Stimulated activated memory B cell treated with anti-CD40 and anti-IgM and Interleukin-4, amounts not matched to agents 10 μg/mL and 1 μg/mL and 100 μg/mL, for 72 hours (primary cell): ENCODE measurements at regions not wholly inside any gene's neighbourhood (a gene's known extent, or its start where the extent isn't known, plus 50 kb on each side); places are given as distances from the start of the nearest gene placed in this dataset.
A peak's percentile ranks its signal among the peaks of the same experiment; 100 is the strongest.

Experiments
- ATAC-seq: fragments of 150-1000 bp; cut with Tn5 transposase; 2 replicates; pipeline ENCODE4 v1.10.0; 2021
- H3K27ac Mint-ChIP-seq: one replicate; pipeline ENCODE4 v1.8.0; 2022; ENCODE audit warnings: mild to moderate bottlenecking, mixed read lengths
- H3K27me3 Mint-ChIP-seq: one replicate; pipeline ENCODE4 v1.8.0; 2022; ENCODE audit warnings: mixed read lengths
- H3K36me3 Mint-ChIP-seq: one replicate; pipeline ENCODE4 v1.8.0; 2022; ENCODE audit warnings: mixed read lengths
- H3K4me1 Mint-ChIP-seq: one replicate; pipeline ENCODE4 v1.8.0; 2022; ENCODE audit warnings: mixed read lengths
- H3K4me3 Mint-ChIP-seq: one replicate; pipeline ENCODE4 v1.8.0; 2022; ENCODE audit warnings: mild to moderate bottlenecking, moderate library complexity, mixed read lengths
- H3K9me3 Mint-ChIP-seq: one replicate; pipeline ENCODE4 v1.8.0; 2022; ENCODE audit warnings: mixed read lengths

- H3K27ac Mint-ChIP-seq, result no peak overlapping the region
- no peaks in the 10 kb centered on the region for H3K9me3 Mint-ChIP-seq
- ATAC-seq, result peak; percentile 56
- H3K4me3 Mint-ChIP-seq, result no peak overlapping the region
- peaks cover 7% of the 10 kb centered on the region for H3K4me1 Mint-ChIP-seq
- H3K27me3 Mint-ChIP-seq, result no peaks in the 10 kb centered on the region
- H3K36me3 Mint-ChIP-seq, result no peaks in the 10 kb centered on the region
Measured at GRCh38 chr6:80480421-80481157, 374.1 kb downstream of the BCKDHB start.

- H3K27ac Mint-ChIP-seq, result no peak overlapping the region
- no peak for ATAC-seq
- H3K4me1 Mint-ChIP-seq, result peaks cover 7% of the 10 kb centered on the region
Measured at GRCh38 chr6:80478030-80478429, 371.6 kb downstream of the BCKDHB start.

GRCh38 chr6:80477591-80477990, 371.1 kb downstream of the BCKDHB start:
- Mint-ChIP-seq H3K27ac (no peak overlapping the region), H3K4me1 (peaks cover 7% of the 10 kb centered on the region), H3K36me3 (no peaks in the 10 kb centered on the region), H3K4me3 (no peak overlapping the region), H3K27me3 (no peaks in the 10 kb centered on the region), H3K9me3 (no peaks in the 10 kb centered on the region)
- no peak for ATAC-seq

More at GRCh38 chr6:80478030-80478429, 371.6 kb downstream of the BCKDHB start:
- Mint-ChIP-seq H3K27me3 (no peaks in the 10 kb centered on the region), H3K36me3 (no peaks in the 10 kb centered on the region), H3K4me3 (no peak overlapping the region), H3K9me3 (no peaks in the 10 kb centered on the region)

GRCh38 chr6:80472271-80472670, 365.8 kb downstream of the BCKDHB start:
- Mint-ChIP-seq H3K4me3 (no peak overlapping the region), H3K27me3 (no peaks in the 10 kb centered on the region), H3K27ac (no peak overlapping the region), H3K9me3 (no peaks in the 10 kb centered on the region), H3K36me3 (no peaks in the 10 kb centered on the region), H3K4me1 (no peaks in the 10 kb centered on the region)
- ATAC-seq, result no peak

- ATAC-seq, result no peak
- Mint-ChIP-seq H3K9me3 (no peaks in the 10 kb centered on the region), H3K27me3 (no peaks in the 10 kb centered on the region), H3K27ac (no peak overlapping the region), H3K4me3 (no peak overlapping the region), H3K36me3 (no peaks in the 10 kb centered on the region), H3K4me1 (no peaks in the 10 kb centered on the region)
Measured at GRCh38 chr6:80469977-80470376, 363.5 kb downstream of the BCKDHB start.

- no peaks in the 10 kb centered on the region for H3K27me3 Mint-ChIP-seq
- H3K4me3 Mint-ChIP-seq, result no peak overlapping the region
- H3K27ac Mint-ChIP-seq, result no peak overlapping the region
- H3K36me3 Mint-ChIP-seq, result no peaks in the 10 kb centered on the region
- no peaks in the 10 kb centered on the region for H3K4me1 Mint-ChIP-seq
- no peak for ATAC-seq
- H3K9me3 Mint-ChIP-seq, result no peaks in the 10 kb centered on the region
Measured at GRCh38 chr6:80468398-80468797, 361.9 kb downstream of the BCKDHB start.

GRCh38 chr6:80467408-80467807, 360.9 kb downstream of the BCKDHB start:
- ATAC-seq, result no peak
- H3K4me1 Mint-ChIP-seq, result no peaks in the 10 kb centered on the region
- H3K9me3 Mint-ChIP-seq, result no peaks in the 10 kb centered on the region
- no peak overlapping the region for H3K27ac Mint-ChIP-seq
- no peaks in the 10 kb centered on the region for H3K27me3 Mint-ChIP-seq
- no peaks in the 10 kb centered on the region for H3K36me3 Mint-ChIP-seq
- no peak overlapping the region for H3K4me3 Mint-ChIP-seq

- no peaks in the 10 kb centered on the region for H3K4me1 Mint-ChIP-seq
- no peak overlapping the region for H3K27ac Mint-ChIP-seq
- H3K36me3 Mint-ChIP-seq, result no peaks in the 10 kb centered on the region
- H3K9me3 Mint-ChIP-seq, result no peaks in the 10 kb centered on the region
- ATAC-seq, result no peak
- H3K27me3 Mint-ChIP-seq, result no peaks in the 10 kb centered on the region
- H3K4me3 Mint-ChIP-seq, result no peak overlapping the region
Measured at GRCh38 chr6:80466981-80467380, 360.5 kb downstream of the BCKDHB start.

GRCh38 chr6:80465513-80465912, 359.0 kb downstream of the BCKDHB start:
- H3K4me3 Mint-ChIP-seq, result no peak overlapping the region
- no peaks in the 10 kb centered on the region for H3K4me1 Mint-ChIP-seq
- no peak for ATAC-seq
- no peaks in the 10 kb centered on the region for H3K36me3 Mint-ChIP-seq
- H3K9me3 Mint-ChIP-seq, result no peaks in the 10 kb centered on the region
- H3K27me3 Mint-ChIP-seq, result no peaks in the 10 kb centered on the region
- H3K27ac Mint-ChIP-seq, result no peak overlapping the region

- Mint-ChIP-seq H3K36me3 (no peaks in the 10 kb centered on the region), H3K9me3 (no peaks in the 10 kb centered on the region), H3K27me3 (no peaks in the 10 kb centered on the region), H3K4me3 (no peak overlapping the region), H3K27ac (no peak overlapping the region), H3K4me1 (no peaks in the 10 kb centered on the region)
- ATAC-seq, result no peak
Measured at GRCh38 chr6:80464901-80465300, 358.4 kb downstream of the BCKDHB start.

- H3K4me1 Mint-ChIP-seq, result no peaks in the 10 kb centered on the region
- ATAC-seq, result no peak
- H3K27me3 Mint-ChIP-seq, result no peaks in the 10 kb centered on the region
- no peaks in the 10 kb centered on the region for H3K36me3 Mint-ChIP-seq
- H3K9me3 Mint-ChIP-seq, result no peaks in the 10 kb centered on the region
- H3K27ac Mint-ChIP-seq, result no peak overlapping the region
- H3K4me3 Mint-ChIP-seq, result no peak overlapping the region
Measured at GRCh38 chr6:80463197-80463596, 356.7 kb downstream of the BCKDHB start.

- no peak for ATAC-seq
- no peaks in the 10 kb centered on the region for H3K9me3 Mint-ChIP-seq
- H3K4me3 Mint-ChIP-seq, result no peak overlapping the region
- no peak overlapping the region for H3K27ac Mint-ChIP-seq
- no peaks in the 10 kb centered on the region for H3K27me3 Mint-ChIP-seq
- H3K36me3 Mint-ChIP-seq, result no peaks in the 10 kb centered on the region
- no peaks in the 10 kb centered on the region for H3K4me1 Mint-ChIP-seq
Measured at GRCh38 chr6:80460257-80460865, 353.9 kb downstream of the BCKDHB start.

GRCh38 chr6:80457439-80457933, 351.0 kb downstream of the BCKDHB start:
- Mint-ChIP-seq H3K27me3 (no peaks in the 10 kb centered on the region), H3K36me3 (no peaks in the 10 kb centered on the region), H3K4me1 (no peaks in the 10 kb centered on the region), H3K4me3 (no peak overlapping the region), H3K27ac (no peak overlapping the region), H3K9me3 (no peaks in the 10 kb centered on the region)
- ATAC-seq, result no peak

GRCh38 chr6:80456724-80457438, 350.4 kb downstream of the BCKDHB start:
- H3K27me3 Mint-ChIP-seq, result no peaks in the 10 kb centered on the region
- H3K4me3 Mint-ChIP-seq, result no peak overlapping the region
- H3K9me3 Mint-ChIP-seq, result no peaks in the 10 kb centered on the region

GRCh38 chr6:80454661-80455365, 348.3 kb downstream of the BCKDHB start:
- Mint-ChIP-seq H3K4me1 (no peaks in the 10 kb centered on the region), H3K4me3 (no peak overlapping the region), H3K36me3 (no peaks in the 10 kb centered on the region), H3K27me3 (no peaks in the 10 kb centered on the region), H3K9me3 (no peaks in the 10 kb centered on the region), H3K27ac (no peak overlapping the region)
- peak; percentile 10 for ATAC-seq

More at GRCh38 chr6:80456724-80457438, 350.4 kb downstream of the BCKDHB start:
- Mint-ChIP-seq H3K36me3 (no peaks in the 10 kb centered on the region), H3K4me1 (no peaks in the 10 kb centered on the region), H3K27ac (no peak overlapping the region)
- no peak for ATAC-seq
